HG02938 (cell line): ENCODE measurements at regions not wholly inside any gene's neighbourhood (a gene's known extent, or its start where the extent isn't known, plus 50 kb on each side); places are given as distances from the start of the nearest gene placed in this dataset.

Experiments used
- ATAC-seq: cut with Tn5 transposase; IDR thresholded peaks from one replicate; pipeline ENCODE4 v1.9.1; 2021; ENCODE audit warnings: mild to moderate bottlenecking, moderate library complexity; ENCODE audit not compliant: unreplicated experiment

DNA sequence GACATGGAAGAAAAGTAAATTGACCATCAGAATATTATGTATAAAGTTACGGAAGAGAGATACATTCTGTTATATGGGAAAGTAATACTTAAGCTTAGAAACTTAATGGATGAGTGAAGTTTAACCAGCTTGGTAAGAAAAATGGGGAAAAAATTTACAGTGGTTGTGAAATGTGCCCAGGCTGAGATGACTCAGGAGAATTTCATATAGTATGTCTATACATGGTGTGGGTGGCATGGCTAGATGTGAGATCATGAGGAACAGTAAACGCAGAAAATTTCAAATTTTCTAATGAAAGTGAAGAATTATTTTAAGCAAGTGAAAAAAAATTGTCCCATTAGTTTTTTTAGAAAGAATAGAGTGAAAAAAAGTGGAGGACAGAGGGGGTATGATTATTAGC lies 552.5 kb upstream of the SORCS1 start:
- ATAC-seq, result no peak

DNA sequence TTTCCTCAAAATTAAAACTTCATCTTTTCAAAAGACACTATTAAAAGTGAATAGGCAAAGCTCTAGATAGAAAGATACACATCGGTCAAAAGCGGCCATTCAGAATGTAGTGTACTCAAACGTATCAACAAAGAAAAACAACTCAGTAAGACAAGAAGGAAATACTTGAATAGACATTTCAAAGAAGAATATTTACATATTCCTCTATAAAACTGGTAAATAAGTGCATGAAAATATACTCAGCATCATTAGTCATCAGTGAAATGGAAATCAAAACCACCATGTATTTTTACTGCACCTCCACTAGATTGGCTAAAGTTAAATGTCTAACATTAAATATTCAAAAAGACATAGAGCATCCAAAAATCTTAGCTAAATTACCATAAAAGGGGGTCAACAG lies 551.1 kb upstream of the SORCS1 start:
- no peak for ATAC-seq

GRCh38 chr10:107708981-107709380 lies 544.5 kb upstream of the SORCS1 start:
- ATAC-seq, result no peak

DNA sequence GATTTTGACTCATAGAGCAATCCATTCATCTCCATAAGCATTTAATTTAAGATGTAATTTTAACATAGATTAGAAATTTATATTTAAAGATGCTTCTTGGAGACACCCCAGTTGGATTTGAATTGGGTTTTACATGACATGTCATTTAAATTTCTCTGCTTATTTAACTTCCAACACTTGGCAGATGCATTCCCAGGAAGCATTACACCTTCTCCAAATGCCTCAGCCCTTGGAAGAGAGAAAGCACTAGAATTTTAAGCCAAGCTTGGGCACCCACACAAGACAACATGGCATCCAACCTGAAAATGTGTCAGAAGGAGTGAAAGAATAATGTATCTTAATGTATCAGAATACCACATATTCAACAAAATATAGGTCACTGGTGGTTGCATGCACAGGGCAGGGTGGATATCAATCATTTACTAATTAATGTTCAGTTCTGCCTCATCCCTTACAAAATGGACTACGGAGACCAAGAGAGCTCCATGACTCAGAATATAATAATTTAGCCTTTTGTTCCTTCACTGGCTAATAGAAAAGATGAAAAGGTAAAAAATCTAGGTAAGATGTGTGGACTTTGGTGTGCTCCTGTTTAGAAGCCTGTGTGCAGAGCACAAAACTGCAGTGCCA lies 541.7 kb upstream of the SORCS1 start:
- ATAC-seq, result no peak

- ATAC-seq, result no peak
These were observed 537.4 kb upstream of the SORCS1 start for GRCh38 chr10:107701943-107702342.

- no peak for ATAC-seq
These were observed 527.6 kb upstream of the SORCS1 start for GRCh38 chr10:107692072-107692471.

GRCh38 chr10:107689323-107689722 lies 524.8 kb upstream of the SORCS1 start:
- no peak for ATAC-seq

DNA sequence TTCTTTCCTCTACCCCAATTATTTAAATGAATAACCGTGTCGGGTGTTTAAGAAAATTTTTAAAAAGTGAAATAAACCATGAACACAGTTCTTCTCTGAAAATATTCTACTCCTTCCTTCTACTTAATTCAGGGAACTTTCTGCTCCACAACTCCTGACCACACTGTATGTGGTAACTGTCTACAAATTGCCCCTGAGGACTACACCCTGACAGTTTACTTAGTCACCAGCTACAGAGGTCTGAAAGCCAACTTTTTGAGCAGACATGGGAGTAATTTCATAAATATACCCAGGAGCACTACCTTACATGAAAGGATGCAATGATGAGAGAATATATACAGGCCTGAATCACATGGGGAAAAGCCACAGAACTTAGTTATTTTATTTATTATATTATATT lies 523.2 kb upstream of the SORCS1 start:
- no peak for ATAC-seq

DNA sequence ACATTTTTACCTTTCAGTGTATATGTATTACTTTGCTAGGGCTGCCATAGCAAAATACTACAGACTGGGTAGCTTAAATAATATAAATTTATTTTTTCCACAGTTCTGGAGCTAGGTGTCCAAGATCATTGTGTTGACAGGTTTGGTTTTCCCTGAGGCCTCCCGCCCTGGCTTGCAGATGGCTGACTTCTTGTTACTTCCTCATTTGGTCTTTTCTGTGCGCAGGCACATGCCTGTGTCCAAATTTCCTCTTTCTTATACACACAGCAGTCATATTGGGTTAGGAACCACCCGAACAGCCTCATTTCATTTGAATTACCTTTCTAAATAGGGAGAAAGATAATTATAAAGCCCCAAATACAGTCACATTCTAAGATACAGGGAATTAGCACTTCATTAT lies 521.6 kb upstream of the SORCS1 start:
- no peak for ATAC-seq

DNA sequence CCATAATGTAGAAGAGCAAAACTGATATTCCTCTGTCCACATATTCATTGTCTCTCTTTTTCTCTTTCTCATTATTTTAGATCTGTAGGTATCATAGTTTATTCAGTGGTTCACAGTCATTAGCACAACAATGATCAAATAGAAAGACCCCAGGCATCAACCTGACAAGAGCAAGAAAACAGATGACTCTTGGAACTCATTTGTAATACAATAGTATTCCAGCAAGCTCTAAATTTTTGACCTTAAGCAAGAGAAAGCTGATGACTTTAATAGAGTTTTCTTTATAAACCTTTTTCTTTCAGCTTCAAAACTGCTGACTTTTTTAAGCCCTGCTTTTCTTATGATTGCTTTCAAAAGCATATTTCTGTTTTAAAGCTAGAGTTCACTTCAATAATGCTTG lies 507.5 kb upstream of the SORCS1 start:
- ATAC-seq, result no peak

DNA sequence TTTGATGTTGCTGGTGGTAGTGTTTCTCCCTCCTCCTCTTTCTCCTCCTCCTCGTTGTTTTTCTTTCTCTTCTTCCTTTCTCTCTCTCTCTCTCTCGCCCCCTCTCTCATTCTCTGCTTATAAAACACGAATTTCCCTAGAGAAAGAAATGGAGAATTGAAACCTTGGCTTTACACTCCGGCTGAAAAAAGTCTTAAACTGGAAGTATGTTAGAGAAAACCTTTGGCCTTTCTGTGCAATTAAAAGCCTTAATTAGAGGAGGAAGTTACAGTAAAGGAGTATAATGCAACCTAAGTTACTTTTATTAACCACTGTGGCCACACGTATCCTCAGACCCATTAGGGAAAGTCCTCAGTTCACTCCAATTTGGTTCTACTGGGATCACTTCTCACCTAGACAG lies 501.7 kb upstream of the SORCS1 start:
- ATAC-seq, result no peak

GRCh38 chr10:107665459-107665858 lies 501.0 kb upstream of the SORCS1 start:
- ATAC-seq, result no peak

GRCh38 chr10:107657851-107658250 lies 493.3 kb upstream of the SORCS1 start:
- no peak for ATAC-seq

- no peak for ATAC-seq
These were observed 492.4 kb upstream of the SORCS1 start for GRCh38 chr10:107656932-107657331.

- ATAC-seq, result no peak
These were observed 489.4 kb upstream of the SORCS1 start for GRCh38 chr10:107653832-107654287.

DNA sequence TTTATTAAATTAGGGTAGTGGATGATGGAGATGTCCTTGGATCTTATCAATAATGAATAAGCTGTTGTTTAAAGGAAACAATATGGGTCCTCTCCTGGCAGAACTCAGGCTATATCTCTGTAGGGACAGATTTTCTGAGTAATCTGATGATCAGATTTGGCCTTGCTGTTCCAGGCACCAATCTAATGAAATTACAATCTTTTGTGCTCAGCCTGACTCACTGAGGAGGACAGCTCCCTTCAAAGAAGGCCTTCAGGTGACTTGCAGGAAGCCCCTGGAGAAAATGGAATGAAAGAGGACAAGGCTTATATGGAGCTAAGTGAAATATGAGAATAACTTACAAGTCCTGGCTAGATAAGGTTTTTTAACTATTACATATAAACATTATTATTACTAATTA lies 486.4 kb upstream of the SORCS1 start:
- no peak for ATAC-seq

GRCh38 chr10:107649249-107649648 lies 484.7 kb upstream of the SORCS1 start:
- no peak for ATAC-seq

GRCh38 chr10:107647462-107647861 lies 483.0 kb upstream of the SORCS1 start:
- no peak for ATAC-seq

GRCh38 chr10:107631876-107632275 lies 467.4 kb upstream of the SORCS1 start:
- no peak for ATAC-seq

DNA sequence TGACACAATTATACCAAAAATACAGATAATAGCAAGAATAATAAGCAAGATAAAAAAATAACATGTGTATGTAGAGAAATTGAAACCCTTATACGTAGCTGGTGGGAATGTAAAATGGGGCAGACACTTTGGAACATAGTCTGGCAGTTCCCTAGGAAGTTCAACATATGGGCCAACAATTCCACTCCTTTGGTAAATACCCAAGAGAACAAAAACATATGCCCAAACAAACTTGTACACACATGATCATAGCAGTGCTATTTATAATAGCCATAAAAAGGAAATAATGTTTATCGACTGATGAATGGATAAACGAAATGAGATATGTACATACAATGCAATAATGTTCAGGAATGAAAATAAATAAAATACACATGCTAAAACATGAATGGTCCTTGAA lies 462.4 kb upstream of the SORCS1 start:
- ATAC-seq, result no peak

DNA sequence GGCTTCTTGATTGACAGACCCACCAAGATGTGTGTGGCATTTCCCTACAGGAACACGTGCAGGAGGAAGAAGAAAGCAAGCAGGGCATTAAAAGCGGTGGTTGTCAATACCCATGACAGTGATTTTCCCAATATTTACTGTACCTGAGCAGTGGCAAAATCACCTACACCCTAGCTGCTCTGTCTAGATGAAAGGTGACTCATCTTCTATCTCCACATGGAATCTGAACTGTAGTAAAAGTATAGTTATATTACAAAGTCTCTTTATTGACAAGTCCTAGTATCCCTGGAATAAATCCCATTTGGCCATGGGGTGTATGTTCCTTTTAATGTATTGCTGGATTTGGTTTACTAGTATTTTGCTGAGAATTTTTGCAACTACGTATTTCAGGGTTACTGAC lies 458.8 kb upstream of the SORCS1 start:
- ATAC-seq, result no peak

DNA sequence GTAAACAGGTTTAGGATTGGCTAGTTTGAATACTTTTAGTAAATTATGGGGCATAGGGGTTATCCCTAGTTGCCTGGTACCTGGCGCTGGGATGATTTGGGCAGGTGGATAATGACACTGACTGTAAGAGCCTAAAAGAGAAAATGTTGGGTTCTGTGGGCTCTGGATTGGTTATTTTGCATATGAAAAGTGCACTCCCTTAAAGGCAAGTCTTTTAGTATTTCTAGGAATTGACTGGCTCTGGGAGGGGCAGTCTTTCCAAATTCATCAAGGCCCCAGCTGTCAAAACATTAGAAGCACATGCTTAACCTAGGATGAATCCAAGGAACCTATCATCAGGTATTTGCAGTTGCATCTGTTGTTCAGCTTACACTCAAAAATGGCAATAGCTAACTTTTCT lies 454.6 kb upstream of the SORCS1 start:
- ATAC-seq, result no peak

DNA sequence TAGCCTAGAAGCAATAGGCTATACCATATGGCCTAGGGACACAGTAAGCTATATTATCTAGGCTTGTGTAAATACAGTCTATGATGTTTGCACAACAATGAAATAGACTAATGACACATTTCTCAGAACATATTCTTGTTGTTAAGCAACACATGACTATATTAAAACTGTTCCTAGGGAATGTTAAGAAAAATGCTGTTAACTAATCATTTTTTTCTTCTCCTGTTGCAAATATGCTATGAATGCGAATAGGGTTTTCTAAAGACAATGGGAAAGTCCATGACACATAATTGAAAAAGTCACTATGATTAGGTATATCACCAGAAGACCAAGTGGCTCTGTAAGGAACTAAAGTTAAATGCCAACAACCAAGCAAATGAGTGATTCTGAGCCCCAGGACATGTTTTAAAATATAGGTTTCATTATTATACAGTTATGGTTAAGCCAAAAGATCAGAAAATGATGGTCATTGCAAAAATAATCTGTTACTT lies 454.0 kb upstream of the SORCS1 start:
- no peak for ATAC-seq
